Rectal smooth muscle tissue (tissue), 1 donor: ENCODE measurements at regions not wholly inside any gene's neighbourhood (a gene's known extent, or its start where the extent isn't known, plus 50 kb on each side); places are given as distances from the start of the nearest gene placed in this dataset.
A peak's percentile ranks its signal among the peaks of the same experiment; 100 is the strongest.
"Not testable (repeated sequence)": the region's sequence is repeated elsewhere in the genome, so short reads cannot be mapped to it uniquely, and the experiment has no call there.

Experiments used
- H3K27ac ChIP-seq: one replicate; pipeline ENCODE4 v1.7.0; 2013; ENCODE audit warnings: low read depth, low read length, inconsistent platforms
- H3K27me3 ChIP-seq: one replicate; pipeline ENCODE4 v1.7.0; 2013; ENCODE audit warnings: low read length; ENCODE audit not compliant: control insufficient read depth, insufficient read depth
- H3K36me3 ChIP-seq: one replicate; pipeline ENCODE4 v1.7.0; 2013; ENCODE audit warnings: low read length; ENCODE audit not compliant: control insufficient read depth, insufficient read depth
- H3K4me1 ChIP-seq: one replicate; pipeline ENCODE4 v1.7.0; 2013; ENCODE audit warnings: low read length; ENCODE audit not compliant: control insufficient read depth, insufficient read depth
- H3K4me3 ChIP-seq: one replicate; pipeline ENCODE4 v1.7.0; 2013; ENCODE audit warnings: low read length
- H3K9ac ChIP-seq: one replicate; pipeline ENCODE4 v1.7.0; 2013; ENCODE audit warnings: low read length

DNA sequence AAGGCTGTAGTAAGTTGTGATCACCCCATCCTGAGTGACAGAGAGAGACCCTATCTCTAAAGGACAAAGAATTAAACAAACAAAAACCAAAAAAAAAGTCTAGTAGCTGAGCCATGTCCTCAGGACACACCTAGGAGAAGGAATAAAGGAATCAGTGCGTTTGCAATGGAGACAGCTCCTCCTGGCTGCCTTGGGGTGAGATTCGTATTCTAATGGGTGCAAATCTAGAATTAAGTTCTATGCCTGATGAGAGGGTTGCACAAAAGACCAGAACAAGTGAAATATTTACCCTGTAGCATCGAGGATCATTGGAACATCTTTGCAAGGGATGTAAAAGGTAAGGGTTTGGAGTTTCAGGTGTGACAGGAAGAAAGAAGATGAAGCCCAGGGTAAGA is 70.3 kb upstream of the BMAL1 start:
- H3K36me3 ChIP-seq, result no peaks in the 10 kb centered on the region
- H3K27me3 ChIP-seq, result no peaks in the 10 kb centered on the region
- H3K27ac ChIP-seq, result no peak overlapping the region
- peak overlapping the region; percentile 54 for H3K4me3 ChIP-seq
- no peak overlapping the region for H3K9ac ChIP-seq
- no peaks in the 10 kb centered on the region for H3K4me1 ChIP-seq

DNA sequence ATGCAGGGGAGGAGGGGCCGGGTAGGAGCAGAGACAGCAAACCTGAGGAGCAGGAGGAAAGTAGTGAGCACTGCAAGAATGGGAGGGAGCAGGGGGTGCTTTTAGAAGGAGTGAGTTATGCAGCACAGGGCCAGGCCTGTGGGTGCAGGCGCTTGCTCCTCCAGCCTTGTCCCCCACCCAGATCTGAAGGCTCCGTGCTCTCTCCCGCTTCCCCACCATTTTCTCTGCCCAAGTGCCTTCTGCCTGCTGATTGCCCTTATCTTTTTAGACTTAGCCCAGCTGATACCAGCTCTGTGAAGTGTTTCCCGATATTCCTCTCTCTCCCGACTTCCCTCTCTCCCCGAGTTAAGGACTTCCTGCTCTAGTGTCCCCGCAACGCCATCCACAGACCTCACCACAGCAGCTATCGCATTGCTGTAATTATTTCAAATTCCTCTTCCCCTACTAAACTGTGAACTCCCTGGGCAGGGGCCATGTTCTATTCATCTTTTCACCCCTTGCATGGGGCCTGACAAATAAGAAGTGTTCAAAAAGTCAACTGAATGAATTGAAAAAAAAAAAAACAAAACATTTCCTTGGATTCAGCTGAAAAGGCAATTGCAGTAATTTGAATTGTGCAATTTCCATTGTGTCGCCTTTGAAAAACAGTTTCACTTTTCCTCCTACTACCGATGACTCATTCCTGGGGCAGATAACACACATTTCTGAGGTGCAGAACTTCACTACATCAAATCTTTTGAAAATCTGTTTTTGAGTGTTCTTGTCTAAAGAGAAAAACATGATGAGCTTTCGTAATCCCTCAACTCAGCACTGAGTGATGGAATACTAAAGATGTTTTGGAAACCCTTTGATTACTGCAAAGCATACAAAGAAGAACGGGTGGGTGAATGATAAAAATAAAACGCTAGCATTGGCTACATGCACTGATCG is 69.7 kb upstream of the BMAL1 start:
- Histone ChIP-seq H3K9ac (no peak overlapping the region), H3K4me3 (peak overlapping the region; percentile 54), H3K36me3 (no peaks in the 10 kb centered on the region), H3K4me1 (no peaks in the 10 kb centered on the region), H3K27me3 (no peaks in the 10 kb centered on the region), H3K27ac (no peak overlapping the region)

DNA sequence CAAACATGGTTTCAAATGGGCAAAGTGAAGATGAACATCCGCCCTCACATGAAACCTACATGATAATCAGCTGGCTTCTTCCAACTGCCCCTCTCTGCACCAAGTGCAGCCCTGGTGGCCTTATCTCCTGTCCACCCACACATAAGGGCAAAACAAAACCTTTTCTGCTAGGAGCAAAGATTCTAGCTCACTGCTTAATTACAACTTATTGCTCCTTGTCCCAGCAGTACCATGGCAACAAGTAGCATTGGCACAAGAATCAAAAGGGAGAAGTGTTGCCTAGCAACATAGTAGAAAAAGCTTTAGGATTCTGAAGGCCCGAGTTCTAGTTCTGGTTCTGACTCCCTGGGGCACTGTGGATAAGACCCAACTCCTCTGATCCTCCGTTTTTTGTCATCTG is 68.7 kb upstream of the BMAL1 start:
- H3K27me3 ChIP-seq, result no peaks in the 10 kb centered on the region
- H3K36me3 ChIP-seq, result no peaks in the 10 kb centered on the region
- no peak overlapping the region for H3K4me3 ChIP-seq
- no peaks in the 10 kb centered on the region for H3K4me1 ChIP-seq
- no peak overlapping the region for H3K27ac ChIP-seq
- no peak overlapping the region for H3K9ac ChIP-seq

DNA sequence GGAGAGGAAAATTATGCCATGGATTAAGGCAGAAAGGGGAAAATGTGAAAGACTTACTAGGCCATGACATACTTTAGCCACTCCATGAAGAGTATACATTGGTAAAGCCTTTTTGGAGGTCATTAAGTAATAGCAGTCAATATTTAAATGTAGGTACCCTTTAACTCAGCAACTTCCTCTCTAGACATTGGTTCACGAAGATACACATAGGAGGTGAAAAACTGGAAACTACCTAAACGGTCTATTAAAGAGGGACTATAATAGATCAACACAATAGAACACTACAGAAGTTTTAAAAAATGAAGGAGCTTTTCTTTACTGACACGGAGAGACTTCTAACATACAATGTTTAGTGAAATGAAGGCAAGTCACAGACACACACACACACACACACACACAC is 68.2 kb upstream of the BMAL1 start:
- H3K36me3 ChIP-seq, result no peaks in the 10 kb centered on the region
- no peaks in the 10 kb centered on the region for H3K27me3 ChIP-seq
- H3K27ac ChIP-seq, result no peak overlapping the region
- no peaks in the 10 kb centered on the region for H3K4me1 ChIP-seq
- H3K9ac ChIP-seq, result no peak overlapping the region
- no peak overlapping the region for H3K4me3 ChIP-seq

DNA sequence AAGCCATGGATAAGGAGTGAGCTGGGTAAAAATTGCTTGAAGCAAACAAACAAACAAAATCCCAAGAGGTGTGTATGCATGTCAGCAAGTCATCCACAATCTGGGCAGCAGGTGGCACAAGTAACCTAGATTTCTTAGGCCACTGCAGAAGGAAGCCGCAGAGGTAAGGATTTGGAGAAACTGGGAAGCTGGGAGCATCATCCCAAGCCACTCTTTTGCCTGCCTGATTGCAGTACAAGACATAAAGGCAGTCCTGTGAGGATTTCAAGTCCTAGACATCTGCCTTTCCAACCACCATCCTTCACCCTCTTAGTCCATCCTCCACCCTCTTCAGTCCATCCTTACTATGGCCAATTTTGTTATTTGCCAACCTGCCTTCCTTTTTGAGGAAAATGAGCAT is 67.2 kb upstream of the BMAL1 start:
- H3K9ac ChIP-seq, result no peak overlapping the region
- H3K4me1 ChIP-seq, result no peaks in the 10 kb centered on the region
- no peak overlapping the region for H3K27ac ChIP-seq
- no peaks in the 10 kb centered on the region for H3K27me3 ChIP-seq
- H3K36me3 ChIP-seq, result no peaks in the 10 kb centered on the region
- no peak overlapping the region for H3K4me3 ChIP-seq

DNA sequence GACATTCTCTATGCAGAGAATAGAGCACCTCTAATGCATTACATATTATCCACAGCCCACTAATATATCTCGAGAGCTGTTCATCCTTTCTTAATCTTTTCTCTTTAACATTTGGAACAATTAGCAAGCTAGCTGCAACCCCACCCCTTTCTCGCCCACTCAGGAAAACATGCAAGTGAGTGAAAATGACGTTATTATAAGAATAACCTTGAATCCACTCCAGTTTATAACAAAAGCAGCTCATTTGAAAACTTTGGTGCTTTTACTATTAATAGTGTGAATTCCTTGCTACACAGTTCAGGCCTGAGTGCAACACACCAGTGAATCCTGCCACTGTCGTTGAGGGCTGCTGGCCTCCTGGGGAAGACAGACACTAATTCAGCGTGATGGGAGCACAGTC is 63.3 kb upstream of the BMAL1 start:
- H3K4me3 ChIP-seq, result no peak overlapping the region
- H3K27me3 ChIP-seq, result no peaks in the 10 kb centered on the region
- H3K9ac ChIP-seq, result no peak overlapping the region
- H3K36me3 ChIP-seq, result no peaks in the 10 kb centered on the region
- no peak overlapping the region for H3K27ac ChIP-seq
- no peaks in the 10 kb centered on the region for H3K4me1 ChIP-seq

DNA sequence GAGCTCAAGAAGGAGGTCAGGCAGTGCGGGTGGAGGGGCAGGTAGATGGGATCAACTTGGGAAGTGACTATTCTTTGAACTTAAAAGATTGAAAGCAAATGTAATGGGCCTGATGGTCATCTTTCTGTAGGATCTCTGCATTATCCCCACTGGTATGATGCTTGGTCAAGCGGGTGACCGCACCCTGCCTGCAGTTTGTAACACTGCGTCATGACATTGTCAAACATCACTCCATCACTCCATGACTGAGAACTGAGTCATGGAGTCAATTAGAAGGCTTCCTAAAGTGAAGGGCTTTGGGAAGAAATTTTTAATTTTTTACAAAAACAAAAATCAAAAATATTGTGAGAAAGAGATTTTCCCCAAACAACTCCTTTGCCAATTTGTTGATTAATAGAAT is 62.4 kb upstream of the BMAL1 start:
- Histone ChIP-seq H3K4me3 (no peak overlapping the region), H3K27me3 (no peaks in the 10 kb centered on the region), H3K4me1 (no peaks in the 10 kb centered on the region), H3K36me3 (no peaks in the 10 kb centered on the region), H3K27ac (no peak overlapping the region), H3K9ac (no peak overlapping the region)

DNA sequence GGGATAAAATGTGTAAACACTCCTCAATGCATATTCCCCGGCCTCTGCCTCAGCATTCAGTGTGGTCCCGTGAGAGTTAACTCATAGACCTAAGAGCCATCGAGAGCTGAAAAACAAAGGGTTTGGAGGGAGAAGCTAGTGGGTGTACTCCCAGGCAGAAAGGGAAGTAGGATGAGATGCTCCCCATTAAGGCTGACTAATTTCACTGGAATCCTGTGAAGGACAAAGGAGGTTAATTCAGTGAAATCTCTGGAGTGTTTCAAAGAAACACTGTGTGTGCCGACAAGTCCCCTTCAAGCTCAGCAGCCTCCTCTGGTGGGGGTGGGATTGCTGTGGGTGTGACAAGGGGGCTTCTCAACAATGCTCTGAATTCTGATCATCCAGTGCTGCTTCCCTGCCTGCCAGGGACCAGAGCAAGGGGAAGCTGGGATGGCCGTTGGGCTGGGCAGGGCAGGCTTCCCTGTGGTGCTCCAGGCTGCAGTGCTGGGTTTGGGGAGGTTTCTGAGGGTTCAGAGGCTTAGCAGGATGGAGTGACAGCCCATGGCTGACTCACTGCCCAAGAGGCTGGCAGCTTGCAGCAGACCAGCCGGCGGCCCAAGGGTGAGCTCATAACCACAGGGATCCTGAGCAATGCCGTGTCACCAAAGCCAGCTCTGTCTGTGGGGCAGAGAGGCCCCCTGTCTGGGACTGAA is 61.4 kb upstream of the BMAL1 start:
- H3K9ac ChIP-seq, result no peak overlapping the region
- no peak overlapping the region for H3K4me3 ChIP-seq
- H3K36me3 ChIP-seq, result no peaks in the 10 kb centered on the region
- H3K27ac ChIP-seq, result no peak overlapping the region
- no peaks in the 10 kb centered on the region for H3K27me3 ChIP-seq
- no peaks in the 10 kb centered on the region for H3K4me1 ChIP-seq

DNA sequence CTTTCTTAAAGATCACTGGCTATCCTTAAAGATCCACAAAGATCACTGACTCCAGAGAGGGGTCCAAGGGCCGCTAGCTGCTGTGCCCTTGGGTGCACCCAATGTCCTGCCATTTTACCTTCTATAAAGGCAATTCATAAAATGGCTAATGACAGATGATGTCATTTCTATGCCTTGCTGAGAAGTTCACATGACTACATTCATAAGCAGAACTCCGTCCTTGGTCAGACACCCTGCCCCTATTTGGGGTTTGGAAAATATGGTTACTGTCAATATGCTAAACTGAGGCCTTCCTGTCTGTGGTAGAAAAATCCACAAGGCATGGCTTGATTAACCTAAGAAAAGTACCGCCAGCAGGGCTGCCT is 60.9 kb upstream of the BMAL1 start:
- no peaks in the 10 kb centered on the region for H3K36me3 ChIP-seq
- H3K27ac ChIP-seq, result no peak overlapping the region
- H3K4me3 ChIP-seq, result no peak overlapping the region
- no peaks in the 10 kb centered on the region for H3K4me1 ChIP-seq
- H3K27me3 ChIP-seq, result no peaks in the 10 kb centered on the region
- no peak overlapping the region for H3K9ac ChIP-seq

DNA sequence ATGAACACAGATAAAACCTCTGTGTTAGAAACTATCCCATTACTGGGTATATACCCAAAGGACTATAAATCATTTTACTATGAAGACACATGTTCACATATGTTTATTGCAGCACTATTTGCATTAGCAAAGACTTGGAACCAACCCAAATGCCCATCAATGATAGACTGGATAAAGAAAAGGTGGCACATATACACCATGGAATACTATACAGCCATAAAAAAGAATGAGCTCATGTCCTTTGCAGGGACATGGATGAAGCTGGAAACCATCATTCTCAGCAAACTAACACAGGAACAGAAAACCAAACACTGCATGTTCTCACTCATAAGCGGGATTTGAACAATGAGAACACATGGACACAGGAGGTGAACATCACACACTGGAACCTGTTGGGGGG is 58.9 kb upstream of the BMAL1 start:
- H3K27ac ChIP-seq, H3K4me1 ChIP-seq, H3K9ac ChIP-seq, H3K27me3 ChIP-seq, H3K36me3 ChIP-seq, H3K4me3 ChIP-seq: not testable (repeated sequence)

DNA sequence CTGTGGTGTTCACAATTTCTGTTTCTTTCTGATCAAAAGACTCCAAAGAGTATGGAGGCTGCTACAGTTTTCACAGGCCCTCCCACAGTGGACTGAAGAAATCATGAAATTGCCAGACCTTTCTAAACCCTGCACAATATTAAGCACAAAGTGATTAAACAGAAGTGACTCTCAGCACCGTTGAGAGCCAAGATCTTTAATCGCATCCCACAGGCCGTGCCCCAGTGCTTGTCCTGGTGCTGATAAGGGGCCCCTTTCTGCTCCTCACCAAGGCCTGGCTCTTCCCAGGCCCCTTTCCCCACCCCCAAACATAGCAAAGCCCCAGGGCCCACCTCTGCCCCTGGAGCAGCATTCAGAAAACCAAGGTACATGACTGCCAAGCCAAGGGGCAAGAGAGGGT is 57.4 kb upstream of the BMAL1 start:
- Histone ChIP-seq H3K9ac (no peak overlapping the region), H3K27ac (no peak overlapping the region), H3K27me3 (no peaks in the 10 kb centered on the region), H3K4me3 (no peak overlapping the region), H3K4me1 (no peaks in the 10 kb centered on the region), H3K36me3 (no peaks in the 10 kb centered on the region)

DNA sequence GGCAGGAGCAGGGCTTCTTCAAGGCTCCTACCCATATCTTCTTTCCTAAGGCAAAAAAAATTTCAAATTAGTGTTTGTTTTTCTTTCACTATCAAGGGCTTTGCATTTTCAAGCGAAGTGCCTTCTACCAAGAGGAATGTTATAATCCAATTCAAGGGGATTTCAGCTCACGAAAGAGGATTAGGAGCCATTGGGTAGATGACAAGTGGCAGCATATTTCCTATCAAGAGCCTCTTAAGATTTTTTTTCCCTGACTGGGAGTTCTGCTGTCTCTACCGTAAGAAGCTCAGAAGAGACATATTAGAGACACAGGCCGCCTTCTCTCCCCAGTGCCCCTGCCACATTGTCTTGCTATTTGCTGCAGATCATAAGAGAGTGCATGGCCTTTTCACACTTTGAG is 55.9 kb upstream of the BMAL1 start:
- H3K9ac ChIP-seq, result no peak overlapping the region
- H3K27ac ChIP-seq, result no peak overlapping the region
- no peaks in the 10 kb centered on the region for H3K27me3 ChIP-seq
- no peak overlapping the region for H3K4me3 ChIP-seq
- no peaks in the 10 kb centered on the region for H3K36me3 ChIP-seq
- no peaks in the 10 kb centered on the region for H3K4me1 ChIP-seq

DNA sequence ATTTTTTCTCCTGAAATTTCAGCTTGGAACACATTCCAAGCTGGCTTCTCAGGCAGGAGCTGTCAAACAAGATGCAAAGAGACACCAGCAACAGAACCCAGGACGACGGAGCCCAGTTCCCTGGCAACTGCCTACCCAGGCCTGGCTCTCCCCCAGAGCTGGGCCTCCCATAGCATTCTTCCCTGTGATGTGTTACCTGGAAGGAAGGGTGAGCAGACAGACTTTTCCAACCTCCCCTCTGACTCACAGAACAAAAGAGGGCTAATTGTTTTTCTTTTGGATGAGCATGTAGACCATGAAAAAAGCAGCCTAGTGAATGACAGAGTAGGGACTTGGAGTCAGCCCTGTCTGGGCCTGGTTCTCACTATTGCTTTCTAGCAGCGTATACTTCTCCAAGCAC is 55.3 kb upstream of the BMAL1 start:
- Histone ChIP-seq H3K36me3 (no peaks in the 10 kb centered on the region), H3K9ac (no peak overlapping the region), H3K4me1 (no peaks in the 10 kb centered on the region), H3K27ac (no peak overlapping the region), H3K27me3 (no peaks in the 10 kb centered on the region), H3K4me3 (no peak overlapping the region)
